Activated CD8-positive, alpha-beta T cell treated with anti-CD3 and anti-CD28 coated beads for 36 hours (primary cell): ENCODE measurements at regions not wholly inside any gene's neighbourhood (a gene's known extent, or its start where the extent isn't known, plus 50 kb on each side); places are given as distances from the start of the nearest gene placed in this dataset.

Experiments
- ATAC-seq: fragments of 200-7000 bp; cut with Tn5 transposase; one replicate; pipeline ENCODE4 v1.10.0; 2021; ENCODE audit warnings: mild to moderate bottlenecking, moderate library complexity
- CTCF ChIA-PET: fragments of 350-600 bp; sonication (Branson Sonifier 250); formaldehyde crosslinking; loops from one replicate; lab custom pipeline; 2021; ENCODE audit warnings: antibody characterized with exemption; lab: Charles Lee
- POLR2A ChIA-PET: fragments of 350-600 bp; sonication (Branson Sonifier 250); formaldehyde crosslinking; loops from one replicate; lab custom pipeline; 2021; ENCODE audit warnings: antibody characterized with exemption; lab: Charles Lee
- DNase-seq: peaks from one replicate; pipeline ENCODE4 v3.0.0-alpha.2; 2020
- H3K27ac Mint-ChIP-seq: one replicate; pipeline ENCODE4 v1.8.0; 2021; ENCODE audit warnings: mild to moderate bottlenecking, mixed read lengths
- H3K27me3 Mint-ChIP-seq: one replicate; pipeline ENCODE4 v1.8.0; 2021; ENCODE audit warnings: mixed read lengths
- H3K36me3 Mint-ChIP-seq: one replicate; pipeline ENCODE4 v1.8.0; 2021; ENCODE audit warnings: low read depth, mixed read lengths
- H3K4me1 Mint-ChIP-seq: one replicate; pipeline ENCODE4 v1.8.0; 2021; ENCODE audit warnings: low read depth, mixed read lengths
- H3K4me3 Mint-ChIP-seq: one replicate; pipeline ENCODE4 v1.8.0; 2021; ENCODE audit warnings: mild to moderate bottlenecking, moderate library complexity, mixed read lengths
- H3K9me3 Mint-ChIP-seq: one replicate; pipeline ENCODE4 v1.8.0; 2021; ENCODE audit warnings: mixed read lengths
- intact Hi-C: fragments of 100-400 bp; cut with micrococcal nuclease; formaldehyde crosslinking; loops from one replicate; pipeline ENCODE4 v1.10.0; 2022
- TF ChIP-seq, protein P1 (sequence below): fragments of 200-600 bp; IDR thresholded peaks from one replicate; pipeline ENCODE4 v1.8.0; 2022; ENCODE audit warnings: antibody characterized with exemption, mild to moderate bottlenecking

DNA sequence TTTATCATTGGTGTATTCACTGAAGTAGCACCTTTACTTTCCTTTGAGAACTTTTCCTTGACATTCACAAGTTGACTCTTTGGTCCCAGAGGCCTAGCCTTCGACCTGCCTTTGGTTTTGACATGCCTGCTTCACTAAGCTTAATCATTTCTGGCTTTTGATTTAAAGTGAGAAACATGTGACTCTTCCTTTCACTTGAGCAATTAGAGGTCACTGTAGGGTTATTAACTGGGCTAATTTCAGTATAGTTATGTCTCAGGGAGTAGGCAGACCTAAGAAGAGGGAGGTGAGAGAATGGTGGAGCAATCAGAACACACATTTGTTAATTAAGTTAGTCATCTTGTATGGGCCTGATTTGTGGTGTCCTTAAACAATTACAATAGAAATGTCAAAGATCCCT is 1040.7 kb upstream of the SLC39A10 start:
- no peaks in the 10 kb centered on the region for H3K36me3 Mint-ChIP-seq
- H3K27ac Mint-ChIP-seq: no peak overlapping the region
- DNase-seq: no peak
- no peak for ATAC-seq
- POLR2A ChIA-PET: no interaction called here
- intact Hi-C loops: no loop called here
- H3K9me3 Mint-ChIP-seq: no peaks in the 10 kb centered on the region
- H3K4me3 Mint-ChIP-seq: no peak overlapping the region
- TF ChIP-seq, protein P1, sequence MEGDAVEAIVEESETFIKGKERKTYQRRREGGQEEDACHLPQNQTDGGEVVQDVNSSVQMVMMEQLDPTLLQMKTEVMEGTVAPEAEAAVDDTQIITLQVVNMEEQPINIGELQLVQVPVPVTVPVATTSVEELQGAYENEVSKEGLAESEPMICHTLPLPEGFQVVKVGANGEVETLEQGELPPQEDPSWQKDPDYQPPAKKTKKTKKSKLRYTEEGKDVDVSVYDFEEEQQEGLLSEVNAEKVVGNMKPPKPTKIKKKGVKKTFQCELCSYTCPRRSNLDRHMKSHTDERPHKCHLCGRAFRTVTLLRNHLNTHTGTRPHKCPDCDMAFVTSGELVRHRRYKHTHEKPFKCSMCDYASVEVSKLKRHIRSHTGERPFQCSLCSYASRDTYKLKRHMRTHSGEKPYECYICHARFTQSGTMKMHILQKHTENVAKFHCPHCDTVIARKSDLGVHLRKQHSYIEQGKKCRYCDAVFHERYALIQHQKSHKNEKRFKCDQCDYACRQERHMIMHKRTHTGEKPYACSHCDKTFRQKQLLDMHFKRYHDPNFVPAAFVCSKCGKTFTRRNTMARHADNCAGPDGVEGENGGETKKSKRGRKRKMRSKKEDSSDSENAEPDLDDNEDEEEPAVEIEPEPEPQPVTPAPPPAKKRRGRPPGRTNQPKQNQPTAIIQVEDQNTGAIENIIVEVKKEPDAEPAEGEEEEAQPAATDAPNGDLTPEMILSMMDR: no peak
- H3K4me1 Mint-ChIP-seq: no peaks in the 10 kb centered on the region
- CTCF ChIA-PET: no interaction called here
- H3K27me3 Mint-ChIP-seq: no peaks in the 10 kb centered on the region

DNA sequence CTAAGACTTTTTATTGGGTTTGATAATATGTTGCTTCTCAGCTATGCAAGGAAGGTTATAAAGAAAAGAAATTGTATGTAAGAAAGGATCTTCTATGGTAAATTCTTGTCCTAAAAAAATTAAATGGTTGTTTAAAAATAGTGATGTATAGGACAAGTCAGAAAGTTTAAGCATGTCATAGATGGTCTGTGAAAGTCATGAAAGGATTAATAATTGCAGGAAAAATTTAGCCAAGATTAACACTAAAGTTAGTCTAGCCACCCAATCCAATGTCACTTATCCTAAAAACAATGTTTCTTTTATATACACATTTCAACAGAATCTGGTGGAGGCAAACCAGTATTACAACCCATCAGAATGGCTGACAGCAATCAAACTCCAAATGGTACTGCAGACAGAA is 1046.7 kb upstream of the SLC39A10 start:
- intact Hi-C loops: no loop called here
- Mint-ChIP-seq H3K4me3 (no peak overlapping the region), H3K4me1 (no peaks in the 10 kb centered on the region), H3K9me3 (peaks cover 3% of the 10 kb centered on the region), H3K36me3 (no peaks in the 10 kb centered on the region), H3K27ac (no peak overlapping the region), H3K27me3 (no peaks in the 10 kb centered on the region)
- no peak for ATAC-seq
- no peak for DNase-seq
- POLR2A ChIA-PET: no interaction called here
- CTCF ChIA-PET: no interaction called here
- TF ChIP-seq, protein P1: no peak

DNA sequence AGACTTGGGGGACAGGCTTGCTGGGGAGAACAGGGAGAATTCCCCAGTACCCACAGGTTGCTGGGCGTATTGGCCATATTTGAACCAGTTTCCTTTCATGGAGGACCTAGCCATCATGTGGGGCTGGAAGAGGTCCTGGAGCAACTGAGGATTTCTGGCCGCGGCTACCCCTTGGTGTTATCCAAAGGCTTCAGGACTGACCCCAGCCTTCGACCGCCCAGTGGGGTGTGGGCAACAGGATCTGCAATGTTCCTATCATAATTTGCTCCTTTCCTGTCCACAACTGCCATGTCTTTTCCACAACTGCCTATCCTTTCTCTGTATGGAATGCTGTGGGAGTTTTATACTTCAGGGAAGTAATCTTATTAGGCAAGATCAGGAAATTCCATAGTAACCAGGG is 1053.6 kb upstream of the SLC39A10 start:
- TF ChIP-seq, protein P1: no peak
- intact Hi-C loops: no loop called here
- no peaks in the 10 kb centered on the region for H3K4me1 Mint-ChIP-seq
- no peak overlapping the region for H3K4me3 Mint-ChIP-seq
- H3K9me3 Mint-ChIP-seq: peaks cover 11% of the 10 kb centered on the region
- H3K27me3 Mint-ChIP-seq: no peaks in the 10 kb centered on the region
- no peak for DNase-seq
- no peak for ATAC-seq
- ChIA-PET CTCF (no interaction called here), POLR2A (no interaction called here)
- no peak overlapping the region for H3K27ac Mint-ChIP-seq
- no peaks in the 10 kb centered on the region for H3K36me3 Mint-ChIP-seq

DNA sequence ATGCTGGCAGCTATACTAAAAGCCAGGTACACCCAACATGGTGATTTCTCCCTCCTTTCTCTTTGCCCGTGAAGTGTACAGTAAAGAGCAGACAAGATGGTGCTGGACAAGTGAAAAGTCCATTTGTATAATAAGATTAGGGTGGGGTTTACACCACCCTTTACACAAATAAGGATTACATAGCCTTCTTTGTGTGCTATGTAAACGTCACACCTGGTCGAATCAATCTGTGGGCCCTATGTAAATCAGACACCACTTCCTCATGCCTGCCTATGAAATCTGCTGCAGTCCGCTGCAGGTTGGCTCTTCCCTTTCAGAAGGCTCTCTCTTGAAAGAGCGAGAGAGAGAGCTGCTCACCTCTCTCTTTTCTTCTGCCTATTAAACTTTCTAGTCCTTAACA is 1054.3 kb upstream of the SLC39A10 start:
- intact Hi-C loops: no loop called here
- Mint-ChIP-seq H3K9me3 (peaks cover 11% of the 10 kb centered on the region), H3K4me3 (no peak overlapping the region), H3K27ac (no peak overlapping the region), H3K36me3 (no peaks in the 10 kb centered on the region), H3K4me1 (no peaks in the 10 kb centered on the region), H3K27me3 (no peaks in the 10 kb centered on the region)
- CTCF ChIA-PET: no interaction called here
- POLR2A ChIA-PET: no interaction called here
- TF ChIP-seq, protein P1: no peak
- ATAC-seq (no peak), DNase-seq (no peak)

DNA sequence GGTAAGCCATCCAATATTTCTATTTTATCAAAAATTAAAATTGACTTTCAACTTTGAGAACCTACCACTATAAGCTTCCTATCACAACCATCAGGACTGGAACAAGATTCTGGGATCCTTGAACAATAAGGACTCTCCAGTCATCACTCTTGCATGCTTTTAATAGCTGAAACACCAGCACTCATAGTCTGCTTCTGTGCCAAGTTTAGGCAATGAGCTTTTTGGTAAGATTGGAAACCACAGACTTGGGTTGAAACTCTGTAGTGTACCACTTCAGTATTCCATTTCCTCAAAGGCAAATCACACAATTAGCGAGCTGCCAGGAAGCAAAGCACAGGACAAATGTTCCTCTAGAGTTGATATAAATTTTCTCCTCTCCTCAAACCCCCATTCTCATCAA is 1065.8 kb upstream of the SLC39A10 start:
- ChIA-PET POLR2A (no interaction called here), CTCF (no interaction called here)
- H3K27ac Mint-ChIP-seq: no peak overlapping the region
- TF ChIP-seq, protein P1: no peak
- no peak overlapping the region for H3K4me3 Mint-ChIP-seq
- H3K4me1 Mint-ChIP-seq: no peaks in the 10 kb centered on the region
- no peaks in the 10 kb centered on the region for H3K9me3 Mint-ChIP-seq
- ATAC-seq (no peak), DNase-seq (no peak)
- no peaks in the 10 kb centered on the region for H3K27me3 Mint-ChIP-seq
- H3K36me3 Mint-ChIP-seq: no peaks in the 10 kb centered on the region
- intact Hi-C loops: no loop called here
